Epithelial cell of esophagus (primary cell): ENCODE measurements at regions not wholly inside any gene's neighbourhood (a gene's known extent, or its start where the extent isn't known, plus 50 kb on each side); places are given as distances from the start of the nearest gene placed in this dataset.

Experiments
- DNase-seq: peaks from one replicate; pipeline ENCODE4 v3.0.0; 2010; ENCODE audit warnings: low read depth
- H3K4me3 ChIP-seq: 2 replicates; pipeline ENCODE4 v1.5.1; 2011; ENCODE audit warnings: mild to moderate bottlenecking, low read length, control low read depth
- TF ChIP-seq, protein P1 (sequence below): IDR thresholded peaks from 2 replicates; pipeline ENCODE4 v1.5.1; 2011; ENCODE audit warnings: low read depth, mild to moderate bottlenecking, low read length, control low read depth, inconsistent platforms; ENCODE audit not compliant: insufficient read depth; ENCODE audit errors: missing control alignments

DNA sequence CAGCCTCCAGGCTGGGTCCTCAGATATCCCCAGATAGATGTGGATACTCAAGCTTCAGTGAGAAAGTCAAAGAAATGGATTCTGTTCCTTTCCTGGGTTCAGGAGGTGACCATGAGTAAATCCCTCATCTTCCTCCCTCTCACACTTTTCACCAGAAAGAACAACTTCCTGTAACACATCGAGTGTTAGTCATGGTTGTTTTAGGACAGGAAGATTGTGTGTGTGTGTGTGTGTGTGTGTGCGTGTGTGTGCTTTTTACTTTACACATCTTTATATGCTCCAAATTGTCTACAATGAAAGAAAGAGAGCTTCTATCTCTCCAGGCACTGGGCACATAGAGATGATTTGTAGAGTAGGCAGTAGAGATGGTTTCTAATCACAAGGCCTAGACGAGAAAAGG is 139.9 kb downstream of the TBXT start:
- TF ChIP-seq, protein P1, sequence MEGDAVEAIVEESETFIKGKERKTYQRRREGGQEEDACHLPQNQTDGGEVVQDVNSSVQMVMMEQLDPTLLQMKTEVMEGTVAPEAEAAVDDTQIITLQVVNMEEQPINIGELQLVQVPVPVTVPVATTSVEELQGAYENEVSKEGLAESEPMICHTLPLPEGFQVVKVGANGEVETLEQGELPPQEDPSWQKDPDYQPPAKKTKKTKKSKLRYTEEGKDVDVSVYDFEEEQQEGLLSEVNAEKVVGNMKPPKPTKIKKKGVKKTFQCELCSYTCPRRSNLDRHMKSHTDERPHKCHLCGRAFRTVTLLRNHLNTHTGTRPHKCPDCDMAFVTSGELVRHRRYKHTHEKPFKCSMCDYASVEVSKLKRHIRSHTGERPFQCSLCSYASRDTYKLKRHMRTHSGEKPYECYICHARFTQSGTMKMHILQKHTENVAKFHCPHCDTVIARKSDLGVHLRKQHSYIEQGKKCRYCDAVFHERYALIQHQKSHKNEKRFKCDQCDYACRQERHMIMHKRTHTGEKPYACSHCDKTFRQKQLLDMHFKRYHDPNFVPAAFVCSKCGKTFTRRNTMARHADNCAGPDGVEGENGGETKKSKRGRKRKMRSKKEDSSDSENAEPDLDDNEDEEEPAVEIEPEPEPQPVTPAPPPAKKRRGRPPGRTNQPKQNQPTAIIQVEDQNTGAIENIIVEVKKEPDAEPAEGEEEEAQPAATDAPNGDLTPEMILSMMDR: no peak
- no peak overlapping the region for H3K4me3 ChIP-seq
- DNase-seq: no peak

DNA sequence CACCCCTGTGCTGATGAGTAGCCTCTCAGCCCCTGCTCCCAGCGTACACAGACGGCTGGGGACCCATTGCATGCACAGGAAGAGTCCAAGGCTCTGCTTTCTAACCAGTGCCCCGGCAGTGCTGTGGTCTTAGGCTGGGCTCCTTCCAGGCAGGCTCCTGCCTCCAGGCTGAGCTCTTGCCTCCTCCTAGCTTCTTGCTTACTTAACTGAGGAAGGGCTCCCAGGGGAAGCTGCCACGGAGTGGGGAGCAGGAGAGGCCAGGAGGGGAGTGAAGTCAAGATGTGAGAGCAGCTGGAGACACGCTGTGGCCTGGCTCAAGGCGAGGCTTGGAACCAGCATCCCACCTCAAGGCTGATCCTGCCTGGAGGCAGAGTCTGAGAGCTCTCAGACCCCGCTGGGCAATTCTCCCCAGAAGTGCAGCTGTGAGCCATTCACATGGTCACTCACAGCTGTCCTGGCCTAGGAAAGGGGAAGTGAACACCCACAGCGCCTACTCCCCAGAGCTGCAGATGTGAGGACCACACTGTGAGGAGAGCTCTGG is 141.0 kb downstream of the TBXT start:
- DNase-seq: no peak
- H3K4me3 ChIP-seq: no peak overlapping the region
- TF ChIP-seq, protein P1: no peak

DNA sequence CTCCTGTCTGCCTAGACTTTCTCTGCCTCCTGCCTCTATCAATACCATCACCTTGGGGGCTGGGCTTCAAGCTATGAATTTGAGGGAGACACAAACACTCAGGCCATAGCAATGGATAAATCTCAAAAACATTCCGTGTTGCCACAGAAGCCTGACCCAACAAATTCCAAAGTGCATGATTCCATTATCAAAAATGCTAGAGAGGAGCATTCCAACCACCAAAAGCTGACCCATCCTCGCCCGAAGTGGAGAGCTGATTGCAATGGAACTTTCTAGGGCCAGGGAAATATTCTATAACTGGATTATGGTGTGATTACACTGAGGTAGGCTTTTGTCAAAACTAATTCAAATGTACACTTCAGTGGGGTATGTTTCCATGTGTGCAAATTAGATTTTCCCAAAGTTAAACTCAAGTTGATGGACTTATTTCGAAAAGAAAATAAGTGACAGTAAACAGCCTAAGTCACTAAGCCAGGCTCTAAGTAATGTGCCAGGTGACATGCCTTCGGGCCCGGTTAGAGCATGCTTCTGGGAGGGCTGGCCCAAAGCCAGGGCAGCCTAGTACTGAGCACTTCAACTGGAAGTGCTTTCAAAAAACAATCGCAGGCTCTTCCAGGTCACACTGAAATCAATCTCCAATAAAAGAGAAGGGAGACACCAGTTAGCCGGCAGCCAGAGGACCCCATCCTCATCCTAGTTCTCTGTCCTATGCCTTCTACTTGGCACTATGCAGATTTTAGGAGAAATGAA is 142.3 kb downstream of the TBXT start:
- DNase-seq: no peak
- H3K4me3 ChIP-seq: no peak overlapping the region
- TF ChIP-seq, protein P1: no peak

DNA sequence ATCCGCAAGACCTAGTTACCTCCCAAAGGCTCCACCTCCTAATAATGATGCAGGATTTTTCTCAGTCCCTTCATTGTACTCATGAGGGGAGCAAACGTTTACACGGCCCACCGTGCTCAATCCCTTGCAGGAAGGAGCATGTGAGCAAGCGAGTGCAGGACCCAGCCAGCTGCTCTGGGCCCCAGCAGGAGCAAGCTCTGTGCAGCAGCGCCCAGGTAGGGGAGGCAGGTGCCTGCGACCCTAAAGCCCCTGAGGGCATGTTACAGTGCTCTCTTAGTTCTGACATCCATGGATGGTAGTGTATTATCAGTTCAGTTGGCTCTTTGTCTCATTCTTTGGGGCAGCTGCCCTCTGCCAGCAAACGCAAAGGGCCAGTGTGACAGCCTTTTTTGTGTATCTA is 143.4 kb downstream of the TBXT start:
- DNase-seq: no peak
- TF ChIP-seq, protein P1: no peak
- H3K4me3 ChIP-seq: no peak overlapping the region

DNA sequence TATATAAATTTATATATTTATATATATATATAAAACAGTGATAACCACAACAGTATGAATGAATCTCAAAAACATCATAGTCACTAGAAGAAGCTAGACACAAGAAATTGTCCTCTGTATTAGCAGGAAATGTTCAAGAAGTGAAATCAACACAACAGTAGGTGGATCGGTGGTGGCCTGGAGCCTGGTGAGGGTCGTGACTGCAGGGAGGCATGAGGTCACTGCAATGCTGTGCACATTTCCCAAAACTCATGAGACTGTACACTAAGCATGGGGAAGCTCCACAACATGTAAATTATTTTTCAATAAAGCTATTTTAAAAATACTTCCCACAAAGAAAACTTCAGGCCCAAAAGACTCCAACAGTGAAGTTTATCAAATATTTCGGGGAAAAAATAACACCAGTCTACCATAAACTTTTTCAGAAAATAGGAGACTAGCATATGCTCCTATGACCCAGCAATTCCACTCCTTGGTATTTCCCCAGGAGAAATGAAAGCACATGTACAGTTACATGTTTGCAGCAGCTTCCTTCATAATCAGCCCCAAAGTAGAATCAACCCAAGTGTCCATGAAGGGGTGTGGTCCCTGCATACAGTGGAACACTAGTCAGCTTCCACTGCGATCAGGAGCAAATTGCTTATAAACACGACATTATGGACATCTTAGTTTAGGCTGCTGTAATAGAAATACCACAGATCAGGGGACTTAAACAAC is 144.2 kb downstream of the TBXT start:
- TF ChIP-seq, protein P1: no peak
- DNase-seq: no peak
- no peak overlapping the region for H3K4me3 ChIP-seq

DNA sequence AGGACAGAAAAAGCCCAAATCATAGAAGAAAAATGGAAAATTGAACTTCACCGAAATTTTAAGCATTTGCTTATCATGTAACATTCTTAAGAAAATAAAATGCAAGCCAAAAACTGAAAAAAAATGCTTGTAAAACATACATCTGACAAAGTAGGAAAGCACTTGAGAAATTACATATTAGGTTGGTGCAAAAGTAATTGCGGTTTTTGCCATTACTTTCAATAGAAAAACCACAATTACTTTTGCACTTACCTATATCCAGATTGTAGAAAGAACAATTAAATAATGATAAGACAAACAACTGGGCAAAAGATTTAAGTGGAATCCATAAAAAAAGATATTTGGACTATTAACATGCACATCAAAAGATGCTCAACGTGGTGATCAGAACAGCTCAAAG is 146.2 kb downstream of the TBXT start:
- DNase-seq: no peak
- H3K4me3 ChIP-seq: no peak overlapping the region
- TF ChIP-seq, protein P1: no peak

DNA sequence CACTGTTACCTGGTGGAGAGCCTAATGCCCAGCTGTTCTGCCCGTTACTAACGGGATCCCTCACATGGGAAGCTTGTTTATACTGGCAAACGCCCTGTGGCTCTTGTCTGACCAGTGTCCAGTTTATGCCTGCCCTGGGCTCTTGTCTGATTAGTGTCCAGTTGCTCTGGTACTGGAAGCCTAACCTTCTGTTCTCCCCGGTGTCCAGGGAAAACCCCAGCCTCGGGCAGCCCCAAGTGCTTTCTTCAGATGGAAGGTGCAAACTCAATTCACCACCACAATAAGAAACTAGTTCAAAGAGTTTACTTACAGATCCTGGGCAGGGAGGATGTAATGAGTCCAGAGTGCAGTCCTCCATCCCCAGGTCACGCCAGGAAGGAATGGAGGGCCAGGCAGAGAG is 148.4 kb downstream of the TBXT start:
- no peak for DNase-seq
- H3K4me3 ChIP-seq: no peak overlapping the region
- TF ChIP-seq, protein P1: no peak
